ENCODE measurements at regions not wholly inside any gene's neighbourhood (a gene's known extent, or its start where the extent isn't known, plus 50 kb on each side); places are given as distances from the start of the nearest gene placed in this dataset.

DNA sequence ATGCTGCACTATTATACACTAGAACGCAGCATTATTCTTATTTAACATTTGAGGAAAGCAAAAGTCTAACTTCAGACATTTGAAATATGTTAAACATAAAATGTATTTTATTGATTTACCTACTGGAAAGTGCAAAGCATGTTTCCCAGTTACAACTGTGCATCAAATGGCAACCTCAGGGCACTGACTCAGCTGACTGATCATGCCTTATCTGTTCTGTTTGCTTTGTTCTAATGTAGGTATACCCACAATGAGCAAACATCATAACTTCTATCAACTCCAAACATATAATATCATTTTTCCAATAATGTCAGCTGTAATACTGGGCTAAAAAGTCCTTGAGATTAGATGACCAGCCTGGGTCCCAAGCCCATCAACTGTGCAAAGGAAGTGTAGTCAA, 431.0 kb downstream of the FOXG1 start:
- TF ChIP-seq, protein P1, sequence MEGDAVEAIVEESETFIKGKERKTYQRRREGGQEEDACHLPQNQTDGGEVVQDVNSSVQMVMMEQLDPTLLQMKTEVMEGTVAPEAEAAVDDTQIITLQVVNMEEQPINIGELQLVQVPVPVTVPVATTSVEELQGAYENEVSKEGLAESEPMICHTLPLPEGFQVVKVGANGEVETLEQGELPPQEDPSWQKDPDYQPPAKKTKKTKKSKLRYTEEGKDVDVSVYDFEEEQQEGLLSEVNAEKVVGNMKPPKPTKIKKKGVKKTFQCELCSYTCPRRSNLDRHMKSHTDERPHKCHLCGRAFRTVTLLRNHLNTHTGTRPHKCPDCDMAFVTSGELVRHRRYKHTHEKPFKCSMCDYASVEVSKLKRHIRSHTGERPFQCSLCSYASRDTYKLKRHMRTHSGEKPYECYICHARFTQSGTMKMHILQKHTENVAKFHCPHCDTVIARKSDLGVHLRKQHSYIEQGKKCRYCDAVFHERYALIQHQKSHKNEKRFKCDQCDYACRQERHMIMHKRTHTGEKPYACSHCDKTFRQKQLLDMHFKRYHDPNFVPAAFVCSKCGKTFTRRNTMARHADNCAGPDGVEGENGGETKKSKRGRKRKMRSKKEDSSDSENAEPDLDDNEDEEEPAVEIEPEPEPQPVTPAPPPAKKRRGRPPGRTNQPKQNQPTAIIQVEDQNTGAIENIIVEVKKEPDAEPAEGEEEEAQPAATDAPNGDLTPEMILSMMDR (IDR thresholded peaks at IDR 0.05): no peak
- TF ChIP-seq POLR2A (IDR thresholded peaks at IDR 0.05; ENCODE audit: low read depth): no peak
- TF ChIP-seq POLR2AphosphoS5 (IDR thresholded peaks at IDR 0.05): no peak
